WTC11 (cell line): ENCODE measurements at regions not wholly inside any gene's neighbourhood (a gene's known extent, or its start where the extent isn't known, plus 50 kb on each side); places are given as distances from the start of the nearest gene placed in this dataset.

Experiments used
- ATAC-seq: fragments of 200-7000 bp; cut with Tn5 transposase; 2 replicates; pipeline ENCODE4 v1.10.0; 2021; ENCODE audit warnings: mild to moderate bottlenecking, moderate library complexity
- CTCF ChIA-PET: fragments of 300-600 bp; sonication (Branson Sonifier 250); formaldehyde crosslinking; loops from one replicate; lab custom pipeline; 2021; ENCODE audit warnings: antibody characterized with exemption; lab: Charles Lee
- POLR2A ChIA-PET: fragments of 350-600 bp; sonication (Branson Sonifier 250); formaldehyde crosslinking; loops from one replicate; lab custom pipeline; 2021; ENCODE audit warnings: antibody characterized with exemption; lab: Charles Lee
- DNase-seq: peaks from one replicate; pipeline ENCODE4 v3.0.0; 2021; ENCODE audit warnings: low spot score
- H3K27ac Mint-ChIP-seq: 2 replicates; pipeline ENCODE4 v1.8.0; 2021; ENCODE audit warnings: mixed read lengths
- H3K27me3 Mint-ChIP-seq: 2 replicates; pipeline ENCODE4 v1.8.0; 2021; ENCODE audit warnings: low read depth, mild to moderate bottlenecking, moderate library complexity, mixed read lengths
- H3K36me3 Mint-ChIP-seq: 2 replicates; pipeline ENCODE4 v1.8.0; 2021; ENCODE audit warnings: mixed read lengths
- H3K4me1 Mint-ChIP-seq: 2 replicates; pipeline ENCODE4 v1.8.0; 2022; ENCODE audit warnings: mixed read lengths
- H3K4me3 Mint-ChIP-seq: 2 replicates; pipeline ENCODE4 v1.8.0; 2021; ENCODE audit warnings: mild to moderate bottlenecking, moderate library complexity, mixed read lengths
- H3K9me3 Mint-ChIP-seq: 2 replicates; pipeline ENCODE4 v1.8.0; 2021; ENCODE audit warnings: mixed read lengths
- ATF1 ChIP-seq: sonication (generic); formaldehyde crosslinking; IDR thresholded peaks from 2 replicates; pipeline ENCODE4 v1.8.1; 2023; ENCODE audit warnings: mild to moderate bottlenecking, moderate library complexity, missing genetic modification reagents
- CDX4 ChIP-seq: fragments of 250-450 bp; sonication (Bioruptor Pico); IDR thresholded peaks from 2 replicates; pipeline ENCODE4 v1.9.0; 2021; ENCODE audit warnings: moderate library complexity, mild to moderate bottlenecking, inconsistent platforms, borderline replicate concordance
- ETV6 ChIP-seq: sonication (generic); formaldehyde crosslinking; IDR thresholded peaks from 2 replicates; pipeline ENCODE4 v1.8.1; 2022; ENCODE audit warnings: mild to moderate bottlenecking, missing genetic modification reagents
- FOXP4 ChIP-seq: sonication (generic); formaldehyde crosslinking; IDR thresholded peaks from 2 replicates; pipeline ENCODE4 v1.8.0; 2022; ENCODE audit warnings: mild to moderate bottlenecking, missing genetic modification reagents
- MLX ChIP-seq: sonication (generic); formaldehyde crosslinking; IDR thresholded peaks from 2 replicates; pipeline ENCODE4 v1.8.1; 2023; ENCODE audit warnings: mild to moderate bottlenecking, missing genetic modification reagents, moderate library complexity
- NR1H2 ChIP-seq: sonication (generic); formaldehyde crosslinking; IDR thresholded peaks from 2 replicates; pipeline ENCODE4 v1.9.0; 2021; ENCODE audit warnings: mild to moderate bottlenecking, moderate library complexity, missing genetic modification reagents
- SP1 ChIP-seq: sonication (generic); formaldehyde crosslinking; conservative IDR thresholded peaks from 2 replicates; pipeline ENCODE4 v1.8.1; 2022; ENCODE audit warnings: missing genetic modification reagents
- USF2 ChIP-seq: sonication (generic); formaldehyde crosslinking; IDR thresholded peaks from 2 replicates; pipeline ENCODE4 v1.8.1; 2023; ENCODE audit warnings: mild to moderate bottlenecking, missing genetic modification reagents, moderate library complexity
- ZNF232 ChIP-seq: sonication (generic); formaldehyde crosslinking; IDR thresholded peaks from 2 replicates; pipeline ENCODE4 v1.8.0; 2022; ENCODE audit warnings: mild to moderate bottlenecking, missing genetic modification reagents
- ZNF317 ChIP-seq: sonication (generic); formaldehyde crosslinking; IDR thresholded peaks from 2 replicates; pipeline ENCODE4 v1.8.1; 2023; ENCODE audit warnings: low read depth, mild to moderate bottlenecking, moderate library complexity, missing genetic modification reagents, borderline replicate concordance
- ZNF423 ChIP-seq: fragments of 250-450 bp; sonication (Bioruptor Pico); IDR thresholded peaks from 2 replicates; pipeline ENCODE4 v2.1.2; 2022; ENCODE audit warnings: mild to moderate bottlenecking, moderate library complexity
- ZNF532 ChIP-seq: fragments of 250-450 bp; sonication (Bioruptor Pico); IDR thresholded peaks from 2 replicates; pipeline ENCODE4 v1.9.0; 2021; ENCODE audit warnings: mild to moderate bottlenecking, borderline replicate concordance
- TF ChIP-seq, protein P1 (sequence below): fragments of 250-450 bp; sonication (Bioruptor Pico); IDR thresholded peaks from 2 replicates; pipeline ENCODE4 v2.1.2; 2022; ENCODE audit warnings: mild to moderate bottlenecking, moderate library complexity
- TF ChIP-seq, protein P2 (sequence below): sonication (generic); formaldehyde crosslinking; IDR thresholded peaks from 2 replicates; pipeline ENCODE4 v1.8.0; 2022; ENCODE audit warnings: mild to moderate bottlenecking, missing genetic modification reagents
- TF ChIP-seq, protein P3 (sequence below): fragments of 250-450 bp; sonication (Bioruptor Pico); IDR thresholded peaks from 2 replicates; pipeline ENCODE4 v1.8.0; 2021; ENCODE audit warnings: mild to moderate bottlenecking
- TF ChIP-seq, protein P4 (sequence below): sonication (generic); formaldehyde crosslinking; IDR thresholded peaks from 2 replicates; pipeline ENCODE4 v1.8.1; 2023; ENCODE audit warnings: mild to moderate bottlenecking, missing genetic modification reagents
- TF ChIP-seq, protein P5 (sequence below): sonication (generic); formaldehyde crosslinking; IDR thresholded peaks from 2 replicates; pipeline ENCODE4 v1.8.1; 2022; ENCODE audit warnings: mild to moderate bottlenecking, moderate library complexity, missing genetic modification reagents

DNA sequence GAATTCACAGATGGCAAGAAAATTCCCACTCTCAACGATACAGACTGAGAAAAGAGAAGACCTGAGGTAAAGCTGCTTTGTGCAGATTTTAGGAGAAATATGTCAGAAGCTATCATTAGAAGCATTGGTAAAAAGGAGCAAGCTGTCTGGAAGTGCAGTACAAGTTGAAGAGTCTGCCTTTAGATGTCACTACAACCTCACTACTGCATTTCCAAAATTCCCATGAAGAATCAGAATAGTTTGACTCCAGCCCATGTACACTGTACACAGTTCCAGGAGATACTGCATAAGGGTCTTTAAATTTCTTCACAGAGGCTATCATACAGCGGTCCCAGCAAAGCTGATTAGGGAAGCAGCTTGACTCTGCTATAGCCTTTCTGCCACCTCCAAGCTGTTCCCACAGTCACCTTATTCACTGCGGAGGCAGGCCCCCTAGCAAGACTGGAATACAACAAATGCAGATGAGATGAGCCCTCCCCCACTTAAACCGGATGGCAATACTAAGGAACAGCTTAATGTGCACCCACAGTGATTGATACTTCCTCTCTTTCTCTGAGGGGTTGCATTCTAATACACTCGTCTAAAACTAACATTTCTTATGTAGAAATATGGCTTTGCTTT is 527.4 kb downstream of the TMEM182 start (continued):
- TF ChIP-seq ZNF532 (CRISPR knock-in tag) (no peak), ETV6 (CRISPR knock-in tag) (no peak), NR1H2 (CRISPR knock-in tag) (no peak), ZNF423 (no peak), ATF1 (CRISPR knock-in tag) (no peak), ZNF232 (CRISPR knock-in tag) (no peak), SP1 (no peak), FOXP4 (CRISPR knock-in tag) (no peak), USF2 (no peak)
- TF ChIP-seq, protein P1, sequence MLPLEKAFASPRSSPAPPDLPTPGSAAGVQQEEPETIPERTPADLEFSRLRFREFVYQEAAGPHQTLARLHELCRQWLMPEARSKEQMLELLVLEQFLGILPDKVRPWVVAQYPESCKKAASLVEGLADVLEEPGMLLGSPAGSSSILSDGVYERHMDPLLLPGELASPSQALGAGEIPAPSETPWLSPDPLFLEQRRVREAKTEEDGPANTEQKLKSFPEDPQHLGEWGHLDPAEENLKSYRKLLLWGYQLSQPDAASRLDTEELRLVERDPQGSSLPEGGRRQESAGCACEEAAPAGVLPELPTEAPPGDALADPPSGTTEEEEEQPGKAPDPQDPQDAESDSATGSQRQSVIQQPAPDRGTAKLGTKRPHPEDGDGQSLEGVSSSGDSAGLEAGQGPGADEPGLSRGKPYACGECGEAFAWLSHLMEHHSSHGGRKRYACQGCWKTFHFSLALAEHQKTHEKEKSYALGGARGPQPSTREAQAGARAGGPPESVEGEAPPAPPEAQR (CRISPR knock-in tag), result no peak
- TF ChIP-seq, protein P2, sequence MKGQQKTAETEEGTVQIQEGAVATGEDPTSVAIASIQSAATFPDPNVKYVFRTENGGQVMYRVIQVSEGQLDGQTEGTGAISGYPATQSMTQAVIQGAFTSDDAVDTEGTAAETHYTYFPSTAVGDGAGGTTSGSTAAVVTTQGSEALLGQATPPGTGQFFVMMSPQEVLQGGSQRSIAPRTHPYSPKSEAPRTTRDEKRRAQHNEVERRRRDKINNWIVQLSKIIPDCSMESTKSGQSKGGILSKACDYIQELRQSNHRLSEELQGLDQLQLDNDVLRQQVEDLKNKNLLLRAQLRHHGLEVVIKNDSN (CRISPR knock-in tag), result no peak
- TF ChIP-seq, protein P3, sequence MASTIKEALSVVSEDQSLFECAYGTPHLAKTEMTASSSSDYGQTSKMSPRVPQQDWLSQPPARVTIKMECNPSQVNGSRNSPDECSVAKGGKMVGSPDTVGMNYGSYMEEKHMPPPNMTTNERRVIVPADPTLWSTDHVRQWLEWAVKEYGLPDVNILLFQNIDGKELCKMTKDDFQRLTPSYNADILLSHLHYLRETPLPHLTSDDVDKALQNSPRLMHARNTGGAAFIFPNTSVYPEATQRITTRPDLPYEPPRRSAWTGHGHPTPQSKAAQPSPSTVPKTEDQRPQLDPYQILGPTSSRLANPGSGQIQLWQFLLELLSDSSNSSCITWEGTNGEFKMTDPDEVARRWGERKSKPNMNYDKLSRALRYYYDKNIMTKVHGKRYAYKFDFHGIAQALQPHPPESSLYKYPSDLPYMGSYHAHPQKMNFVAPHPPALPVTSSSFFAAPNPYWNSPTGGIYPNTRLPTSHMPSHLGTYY (CRISPR knock-in tag), result no peak
- TF ChIP-seq, protein P4, sequence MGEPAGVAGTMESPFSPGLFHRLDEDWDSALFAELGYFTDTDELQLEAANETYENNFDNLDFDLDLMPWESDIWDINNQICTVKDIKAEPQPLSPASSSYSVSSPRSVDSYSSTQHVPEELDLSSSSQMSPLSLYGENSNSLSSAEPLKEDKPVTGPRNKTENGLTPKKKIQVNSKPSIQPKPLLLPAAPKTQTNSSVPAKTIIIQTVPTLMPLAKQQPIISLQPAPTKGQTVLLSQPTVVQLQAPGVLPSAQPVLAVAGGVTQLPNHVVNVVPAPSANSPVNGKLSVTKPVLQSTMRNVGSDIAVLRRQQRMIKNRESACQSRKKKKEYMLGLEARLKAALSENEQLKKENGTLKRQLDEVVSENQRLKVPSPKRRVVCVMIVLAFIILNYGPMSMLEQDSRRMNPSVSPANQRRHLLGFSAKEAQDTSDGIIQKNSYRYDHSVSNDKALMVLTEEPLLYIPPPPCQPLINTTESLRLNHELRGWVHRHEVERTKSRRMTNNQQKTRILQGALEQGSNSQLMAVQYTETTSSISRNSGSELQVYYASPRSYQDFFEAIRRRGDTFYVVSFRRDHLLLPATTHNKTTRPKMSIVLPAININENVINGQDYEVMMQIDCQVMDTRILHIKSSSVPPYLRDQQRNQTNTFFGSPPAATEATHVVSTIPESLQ (CRISPR knock-in tag), result no peak

GRCh38 chr2:103292573-103292972 is 530.7 kb downstream of the TMEM182 start:
- ChIA-PET POLR2A (no interaction called here), CTCF (interaction anchor here (0.6 to 1.9 kb wide), 9 partner anchors 14 to 1557 kb away, joined by 3 to 5 read pairs (median 3); no protein-coding TSS in a partner anchor)
- no peak for DNase-seq
- Mint-ChIP-seq H3K4me1 (peaks cover 75% of the 10 kb centered on the region), H3K36me3 (no peaks in the 10 kb centered on the region), H3K27ac (no peak overlapping the region), H3K4me3 (peak overlapping the region; percentile 54), H3K9me3 (no peaks in the 10 kb centered on the region), H3K27me3 (no peaks in the 10 kb centered on the region)
- no peak for ATAC-seq
- TF ChIP-seq MLX (no peak), CDX4 (CRISPR knock-in tag) (no peak), ZNF317 (no peak)
- TF ChIP-seq, protein P5, sequence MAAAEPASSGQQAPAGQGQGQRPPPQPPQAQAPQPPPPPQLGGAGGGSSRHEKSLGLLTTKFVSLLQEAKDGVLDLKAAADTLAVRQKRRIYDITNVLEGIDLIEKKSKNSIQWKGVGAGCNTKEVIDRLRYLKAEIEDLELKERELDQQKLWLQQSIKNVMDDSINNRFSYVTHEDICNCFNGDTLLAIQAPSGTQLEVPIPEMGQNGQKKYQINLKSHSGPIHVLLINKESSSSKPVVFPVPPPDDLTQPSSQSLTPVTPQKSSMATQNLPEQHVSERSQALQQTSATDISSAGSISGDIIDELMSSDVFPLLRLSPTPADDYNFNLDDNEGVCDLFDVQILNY (CRISPR knock-in tag), result no peak
